Hippocampal formation (tissue), 2 donors: ENCODE measurements at regions not wholly inside any gene's neighbourhood (a gene's known extent, or its start where the extent isn't known, plus 50 kb on each side); places are given as distances from the start of the nearest gene placed in this dataset.
"Not testable (repeated sequence)": the region's sequence is repeated elsewhere in the genome, so short reads cannot be mapped to it uniquely, and the experiment has no call there.

ENCODE experiments used
- DNase-seq, 2 donors: peaks; one replicate each; lab custom pipeline; 2025; lab: John Stamatoyannopoulos, UW

DNA sequence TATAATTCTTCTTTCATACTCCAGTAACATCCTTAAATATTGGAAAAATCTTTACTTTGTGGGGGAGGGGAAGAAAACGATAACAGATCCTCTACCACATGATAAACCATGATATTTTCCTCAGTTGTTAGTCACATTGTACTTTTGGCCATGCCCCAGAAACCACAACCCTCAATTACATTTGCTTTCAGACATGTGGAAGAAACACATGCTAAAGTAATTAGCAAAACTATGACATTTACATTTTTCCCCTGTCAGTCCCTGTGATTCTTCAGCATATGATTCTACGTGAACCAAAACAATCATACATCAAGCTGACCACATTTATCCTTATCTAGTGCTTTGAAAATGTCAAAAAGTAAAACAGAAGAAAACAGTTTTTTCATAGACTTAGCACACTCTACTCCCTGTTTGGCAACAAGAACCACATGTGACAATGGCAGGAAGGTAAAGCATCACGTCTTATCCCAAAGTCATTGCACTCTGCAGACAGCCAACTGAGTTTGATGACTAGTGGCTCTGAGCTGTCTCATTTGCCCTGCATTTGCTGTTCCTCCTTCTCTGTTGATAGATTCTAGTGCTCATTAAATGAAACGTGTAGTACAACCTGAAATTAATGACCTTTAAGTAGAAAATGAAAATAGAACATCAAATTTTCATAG, 505.8 kb upstream of the MARCKS start:
- no peak for DNase-seq

DNA sequence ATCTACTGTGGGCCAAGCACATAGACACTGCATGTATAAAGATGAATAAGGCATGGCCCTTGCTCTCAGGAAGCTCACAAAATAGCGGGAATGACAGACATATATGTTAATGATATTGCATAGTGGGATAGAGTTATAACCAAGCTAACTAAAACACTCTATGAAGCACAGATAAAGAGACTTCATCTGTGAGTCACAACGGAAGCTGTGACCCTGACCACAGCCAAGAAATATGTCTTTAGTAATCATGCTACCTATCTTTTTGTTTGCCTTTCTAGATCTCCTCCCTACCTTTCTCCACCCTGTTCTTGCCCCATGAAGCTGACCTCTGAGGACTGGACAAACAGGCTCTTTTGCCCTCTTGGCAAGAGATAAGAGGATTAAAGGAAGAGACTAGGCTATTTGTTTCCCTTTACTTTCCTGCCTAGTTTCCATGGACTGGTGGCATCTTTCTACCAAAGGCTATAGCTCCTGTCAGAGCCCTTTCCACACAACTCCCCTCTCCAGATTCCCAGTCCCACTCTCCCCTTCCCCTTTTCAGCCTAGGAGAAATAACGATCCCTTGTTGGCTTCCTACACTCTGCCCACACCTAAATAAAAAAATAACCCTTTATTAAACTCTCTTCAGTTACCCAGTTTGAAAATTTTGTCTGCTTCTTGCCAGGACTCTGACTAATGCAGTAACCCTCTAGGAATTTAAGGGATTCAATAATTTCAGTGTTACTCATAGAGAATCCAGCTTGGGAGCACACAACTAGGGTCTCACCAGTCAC, 504.9 kb upstream of the MARCKS start:
- DNase-seq = no peak

DNA sequence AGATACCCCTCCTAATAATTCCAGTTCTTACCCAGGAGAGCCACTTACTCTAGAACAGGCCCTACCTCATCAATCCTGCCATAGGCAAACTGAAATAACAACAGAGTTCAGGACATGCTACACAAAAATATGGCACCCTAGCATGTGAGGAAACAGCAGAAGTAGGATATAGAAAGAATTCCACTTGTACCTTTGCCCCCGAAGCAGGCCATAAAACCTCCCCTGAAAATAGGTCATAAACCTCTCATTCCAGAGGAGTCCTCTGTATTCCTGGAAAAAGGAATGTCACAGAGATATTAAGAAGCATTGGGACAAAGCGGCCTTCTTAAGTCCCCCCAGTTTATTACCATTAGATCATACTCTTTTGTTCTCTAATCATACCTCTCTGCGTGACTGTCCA, 504.3 kb upstream of the MARCKS start:
- no peak for DNase-seq

DNA sequence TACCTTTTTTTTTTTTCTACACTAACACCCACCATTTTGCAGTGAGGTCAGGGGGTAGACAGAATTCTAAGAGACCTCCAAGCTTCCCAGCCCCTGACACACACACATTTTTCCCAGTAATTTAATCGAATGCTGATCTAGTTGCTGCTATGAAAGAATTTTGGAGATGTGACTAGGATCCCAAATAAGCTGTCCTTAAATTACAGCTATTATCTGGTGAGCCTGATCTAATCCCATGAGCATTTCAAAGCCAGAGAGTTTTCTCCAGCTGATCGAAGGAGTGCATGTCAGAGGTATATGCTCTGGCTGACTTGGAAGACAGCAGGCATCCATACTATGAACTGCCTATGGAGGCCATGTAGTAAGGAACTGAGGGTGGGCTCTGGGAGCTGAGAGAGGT, 503.8 kb upstream of the MARCKS start:
- DNase-seq = no peak

DNA sequence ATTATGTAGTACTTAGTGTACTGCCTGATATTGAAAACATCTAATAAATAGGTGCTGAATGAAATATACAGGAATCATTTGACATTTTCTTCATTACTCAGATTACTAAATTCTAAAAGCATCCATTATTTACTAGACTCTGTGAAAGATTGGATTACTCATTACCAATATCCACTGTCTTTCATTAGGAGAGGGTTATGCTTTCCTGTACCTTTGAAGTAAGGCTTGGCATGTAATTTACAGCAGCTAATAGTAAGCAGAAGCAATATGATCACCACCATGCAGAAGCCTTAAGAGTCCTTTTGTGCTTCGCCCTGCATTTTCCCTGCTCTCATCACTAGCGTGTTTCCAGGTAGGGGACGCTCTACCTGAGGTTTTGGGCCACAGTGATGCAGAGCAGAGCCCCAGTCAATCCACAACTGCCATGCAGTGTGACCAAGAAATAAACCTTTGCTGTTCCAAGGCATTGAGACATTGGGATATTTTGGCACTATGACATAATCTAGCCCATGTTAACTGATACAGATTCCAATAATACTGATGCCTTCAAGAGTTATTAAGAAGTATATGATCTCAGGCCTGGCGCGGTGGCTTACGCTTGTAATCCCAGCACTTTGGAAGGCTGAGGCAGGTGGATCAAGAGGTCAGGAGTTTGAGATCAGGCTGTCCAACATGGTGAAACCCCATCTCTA, 502.8 kb upstream of the MARCKS start:
- DNase-seq = no peak

DNA sequence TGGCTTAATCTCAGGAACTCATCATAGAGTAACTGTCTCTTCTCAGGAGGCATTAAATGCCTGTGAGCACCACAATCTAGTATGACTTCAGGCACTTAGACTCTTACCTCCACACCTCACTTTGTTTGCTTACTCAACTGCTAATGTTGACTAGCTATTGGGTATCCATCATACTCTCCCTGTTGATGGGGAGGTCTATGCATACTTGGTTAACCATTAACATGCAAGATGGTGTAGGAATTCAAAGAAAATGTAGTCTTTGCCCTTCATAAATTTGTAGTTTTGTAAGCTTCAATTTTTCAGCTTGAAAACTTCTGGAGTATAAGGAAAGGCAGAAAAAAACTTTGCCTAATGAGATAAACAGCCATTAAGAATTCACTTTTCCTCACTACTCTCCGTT, 501.0 kb upstream of the MARCKS start:
- DNase-seq = no peak

DNA sequence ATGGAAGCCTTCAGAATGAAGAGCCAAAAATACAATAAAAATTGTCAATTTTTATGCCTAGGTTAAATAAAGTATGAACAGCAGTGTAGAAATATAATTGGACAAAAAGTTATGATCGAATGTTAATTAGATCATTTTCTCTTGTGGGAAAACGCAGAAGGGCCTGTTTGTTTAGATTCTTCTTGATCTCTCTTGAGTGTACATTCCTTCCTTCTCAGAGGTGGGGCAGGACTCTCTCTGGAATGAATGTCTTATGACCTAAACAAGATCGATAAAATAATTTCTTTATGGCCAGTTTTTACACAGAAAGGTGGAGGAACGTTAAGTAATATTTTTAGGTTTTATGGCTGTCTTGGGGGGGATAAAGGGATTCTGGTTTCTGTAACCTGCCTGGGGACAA, 500.1 kb upstream of the MARCKS start:
- no peak for DNase-seq

DNA sequence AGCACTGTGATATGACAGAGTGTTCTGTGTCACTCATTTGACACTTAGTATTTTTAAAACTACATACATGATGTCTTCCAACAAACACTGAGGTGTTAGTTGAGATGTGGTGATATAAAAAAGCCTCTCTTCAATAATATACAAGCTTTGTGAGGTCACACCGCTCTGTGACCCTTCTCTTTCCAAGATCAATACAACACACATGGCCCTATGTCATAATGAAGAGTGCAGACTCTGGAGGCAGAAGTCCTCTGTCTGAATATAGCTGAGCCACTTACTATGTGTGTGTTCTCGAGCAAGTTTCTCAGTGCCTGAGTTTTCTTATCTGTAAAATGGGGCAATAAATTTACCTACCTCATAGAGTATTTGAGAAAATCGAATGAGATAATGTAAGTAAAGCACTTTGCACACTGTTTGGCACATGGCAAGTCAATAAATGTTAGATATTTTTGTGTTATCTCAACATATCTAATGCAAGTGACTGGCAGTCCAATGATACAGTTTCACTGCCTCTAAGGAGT, 499.0 kb upstream of the MARCKS start:
- no peak for DNase-seq

DNA sequence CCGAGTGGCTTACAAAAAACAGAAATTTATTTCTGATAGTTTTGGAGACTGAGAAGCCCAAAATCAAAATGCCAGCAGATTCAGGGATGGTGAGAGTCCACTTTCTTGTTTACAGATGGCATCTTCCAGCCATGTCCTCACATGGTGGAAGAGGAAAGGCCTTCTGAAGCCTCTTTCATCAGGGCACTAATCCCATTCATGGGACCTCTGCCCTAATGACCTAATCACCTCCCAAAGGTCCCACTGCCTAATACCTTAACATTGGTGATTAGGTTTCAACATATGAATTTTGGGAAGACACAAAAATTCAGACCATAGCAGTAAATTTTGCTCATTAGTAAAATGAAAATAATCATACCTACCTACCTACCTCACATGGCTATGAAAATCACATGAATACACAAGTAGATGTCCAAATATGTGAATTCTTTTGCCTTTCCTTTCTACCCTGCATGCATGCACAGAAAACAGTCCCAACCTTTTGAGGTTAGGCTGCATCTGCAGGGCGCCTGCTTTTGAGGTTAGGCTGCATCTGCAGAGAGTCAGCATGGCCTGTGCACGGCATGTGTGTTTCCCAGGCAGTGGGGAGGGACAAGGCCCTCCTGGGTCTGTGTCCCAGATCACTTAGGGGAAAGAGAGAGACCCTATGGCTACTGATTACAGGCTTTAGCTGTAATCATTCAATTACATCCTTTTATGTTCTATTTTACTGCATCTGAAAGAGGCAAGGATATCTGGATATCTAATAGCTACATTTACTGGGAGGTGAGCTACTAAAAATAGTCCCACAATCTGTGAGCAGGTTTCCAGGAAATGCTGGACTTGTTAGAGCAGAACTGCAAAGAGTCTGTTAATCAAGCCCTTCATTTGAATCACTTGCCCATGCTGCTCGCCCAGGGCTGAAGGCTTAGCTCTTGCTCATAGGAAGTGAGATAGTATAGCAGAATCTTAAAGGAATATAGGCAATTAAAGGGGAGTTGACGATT, 497.7 kb upstream of the MARCKS start:
- DNase-seq = no peak

DNA sequence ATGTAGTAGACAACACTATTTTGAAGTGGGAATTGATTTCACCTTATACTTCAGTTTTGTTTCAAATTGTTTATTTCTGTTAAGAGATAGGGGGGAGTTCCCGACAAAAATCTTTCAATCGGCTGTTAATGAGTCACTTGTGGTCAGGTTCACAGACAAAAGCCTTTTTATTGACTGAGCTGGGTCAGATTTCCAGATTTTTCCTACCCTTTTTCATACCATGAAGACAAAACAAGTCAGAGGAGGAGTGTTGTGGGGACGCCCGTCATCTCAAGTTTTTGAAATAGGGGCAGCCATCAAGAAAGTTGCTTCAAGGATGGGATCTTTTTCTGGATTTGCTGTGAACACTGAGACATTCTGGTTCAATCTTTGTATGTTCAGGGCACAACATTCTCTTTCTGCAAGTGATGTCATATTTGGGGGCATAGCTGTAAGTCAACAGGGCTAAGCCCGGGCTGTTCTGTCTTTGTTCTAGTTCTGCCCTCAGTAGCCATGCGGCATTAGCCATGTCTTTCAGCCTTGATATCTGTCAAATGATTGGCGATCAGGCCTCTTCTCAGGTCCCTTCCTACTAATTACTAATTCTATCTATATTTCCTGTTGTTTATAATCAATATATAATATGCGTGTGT, 496.0 kb upstream of the MARCKS start:
- no peak for DNase-seq

DNA sequence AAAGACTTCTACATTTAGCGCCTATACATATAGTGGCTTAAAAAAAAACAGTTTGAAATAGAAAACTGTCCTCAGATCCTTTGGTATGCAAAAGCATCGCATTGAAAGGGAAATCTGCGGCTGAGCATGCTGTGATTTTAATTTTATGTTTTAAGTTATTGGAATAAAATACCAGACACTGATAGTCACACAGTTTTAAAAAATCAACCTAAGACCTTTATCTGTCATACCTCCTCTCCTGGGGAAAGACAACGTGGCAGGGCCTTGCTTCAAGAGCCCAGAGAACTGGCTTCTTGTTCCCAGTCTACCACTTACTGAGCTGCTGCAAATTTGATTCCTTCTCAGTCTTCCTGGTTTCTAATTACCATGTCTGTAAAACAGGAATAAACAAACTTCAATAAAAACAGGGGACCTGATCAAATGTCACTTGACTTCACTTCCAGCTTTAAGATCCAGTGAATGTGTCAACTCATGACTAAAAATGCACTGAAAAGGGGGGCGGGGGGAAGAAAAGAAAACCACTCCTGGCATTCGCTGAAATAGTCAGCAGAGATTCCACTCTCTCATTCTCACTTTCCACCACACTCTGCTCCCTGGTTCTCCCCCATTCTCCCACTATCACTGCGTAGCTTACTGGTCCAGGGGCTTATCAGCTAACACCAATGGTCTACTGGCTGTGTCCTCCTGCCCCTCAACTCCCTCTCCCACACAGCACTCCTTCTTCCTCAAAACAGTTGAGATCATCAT, 494.7 kb upstream of the MARCKS start:
- no peak for DNase-seq

DNA sequence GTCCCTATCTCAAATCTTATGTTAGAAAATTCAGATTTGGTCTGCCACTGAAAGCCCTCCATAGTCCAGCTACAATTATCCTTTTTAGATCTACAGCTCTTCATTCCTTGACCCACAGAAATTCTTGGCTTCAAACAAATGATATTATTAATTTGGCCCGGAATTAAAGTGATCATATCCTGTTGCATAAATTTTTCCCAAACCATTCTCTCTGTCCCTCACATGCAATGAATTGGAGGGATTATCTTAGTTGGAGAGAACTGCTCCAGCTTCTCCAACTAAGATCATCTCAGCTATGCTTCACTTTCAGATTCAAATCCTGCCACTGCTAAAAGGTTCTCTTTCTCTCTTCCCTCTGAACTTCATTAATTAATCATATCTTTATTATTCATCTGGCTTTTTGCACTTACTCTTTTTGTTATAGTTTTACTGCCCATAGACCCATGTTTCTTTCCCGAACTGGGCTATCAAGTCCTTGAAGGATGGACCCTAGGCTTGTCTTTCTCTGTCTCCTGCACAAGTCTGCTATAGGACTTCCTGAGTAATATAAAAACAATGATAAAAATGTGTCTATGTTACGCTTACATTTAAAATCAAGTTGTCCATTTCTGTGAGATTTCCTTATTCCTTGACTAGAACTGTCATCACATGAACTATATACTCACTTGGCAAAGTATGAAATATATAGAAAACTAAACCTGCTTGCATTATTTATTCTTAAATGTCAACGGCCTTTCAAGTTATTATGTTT, 493.9 kb upstream of the MARCKS start:
- DNase-seq = no peak

DNA sequence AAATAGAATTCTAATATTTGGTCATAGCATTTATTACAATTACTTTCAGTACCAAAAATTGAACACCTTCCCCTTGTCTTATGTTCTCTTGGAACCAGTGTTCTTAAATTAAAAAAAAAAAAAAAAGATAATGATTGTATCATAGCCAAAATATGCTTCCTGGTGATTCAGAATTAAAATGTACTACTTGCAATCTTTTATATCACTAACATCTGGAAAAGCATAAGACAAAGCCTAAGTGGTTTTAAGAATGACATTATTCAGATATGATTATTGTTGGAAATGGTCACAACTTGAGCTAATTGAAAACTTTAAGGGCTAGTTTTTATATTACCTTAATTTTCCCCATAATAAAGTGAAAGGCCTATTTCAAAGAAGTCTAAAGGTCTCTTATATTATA, 493.3 kb upstream of the MARCKS start:
- DNase-seq = no peak

DNA sequence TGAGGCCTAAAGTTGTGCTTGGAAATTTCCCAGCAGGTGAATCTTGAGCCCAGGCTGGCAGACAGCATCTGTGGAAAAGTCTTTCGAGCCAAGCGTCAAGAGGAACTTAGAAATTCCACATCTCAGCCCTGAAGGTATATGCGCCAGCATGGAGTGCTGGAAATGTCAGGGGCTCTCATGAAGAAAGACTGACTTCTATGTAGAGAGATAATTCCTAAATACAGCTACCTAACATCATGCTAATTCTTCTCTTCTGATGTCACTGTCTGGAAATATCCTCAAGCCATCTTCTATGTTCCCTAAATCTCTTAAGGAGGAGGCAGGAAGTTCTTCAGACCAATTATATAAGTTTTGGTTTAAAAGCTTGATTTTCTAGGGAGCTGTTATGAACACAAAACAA, 492.4 kb upstream of the MARCKS start:
- DNase-seq = no peak

DNA sequence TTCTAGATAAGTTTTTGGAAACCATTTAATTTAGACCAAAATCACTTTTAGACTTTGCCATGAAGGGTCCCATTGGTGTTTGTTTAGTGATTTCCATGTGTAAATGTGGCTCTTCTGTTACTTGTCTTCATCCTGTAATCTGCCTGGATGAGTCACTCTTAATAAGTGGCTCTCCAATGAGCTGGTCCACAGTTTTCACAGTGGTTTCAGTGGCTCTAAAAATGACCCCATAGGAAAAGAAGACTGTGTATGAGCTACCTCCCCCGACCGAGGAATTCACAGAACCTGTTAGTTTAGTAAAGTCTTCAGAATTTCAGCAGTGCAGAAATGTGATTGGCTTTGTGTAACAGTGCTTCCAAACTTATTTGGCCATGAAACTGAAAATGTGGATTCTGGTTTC, 492.0 kb upstream of the MARCKS start:
- DNase-seq = no peak

DNA sequence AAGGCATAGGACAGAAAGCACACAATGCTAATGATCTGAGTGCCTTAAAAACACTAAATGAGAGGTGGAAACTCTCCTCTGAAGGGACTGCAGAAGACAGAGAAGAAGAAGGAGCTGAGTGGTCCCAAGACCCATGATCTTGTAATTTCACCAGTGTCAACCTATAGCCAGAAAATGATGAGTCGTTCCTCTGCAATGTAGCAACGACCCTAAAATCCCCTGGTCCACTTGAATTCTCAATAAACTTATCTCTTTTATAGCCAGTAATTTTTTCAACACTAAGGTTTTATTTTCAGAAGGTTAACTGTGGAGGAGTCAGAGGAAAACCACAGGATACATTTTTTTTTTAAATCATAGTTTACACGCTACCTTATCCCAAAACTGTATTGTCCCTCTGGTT, 490.6 kb upstream of the MARCKS start:
- no peak for DNase-seq

DNA sequence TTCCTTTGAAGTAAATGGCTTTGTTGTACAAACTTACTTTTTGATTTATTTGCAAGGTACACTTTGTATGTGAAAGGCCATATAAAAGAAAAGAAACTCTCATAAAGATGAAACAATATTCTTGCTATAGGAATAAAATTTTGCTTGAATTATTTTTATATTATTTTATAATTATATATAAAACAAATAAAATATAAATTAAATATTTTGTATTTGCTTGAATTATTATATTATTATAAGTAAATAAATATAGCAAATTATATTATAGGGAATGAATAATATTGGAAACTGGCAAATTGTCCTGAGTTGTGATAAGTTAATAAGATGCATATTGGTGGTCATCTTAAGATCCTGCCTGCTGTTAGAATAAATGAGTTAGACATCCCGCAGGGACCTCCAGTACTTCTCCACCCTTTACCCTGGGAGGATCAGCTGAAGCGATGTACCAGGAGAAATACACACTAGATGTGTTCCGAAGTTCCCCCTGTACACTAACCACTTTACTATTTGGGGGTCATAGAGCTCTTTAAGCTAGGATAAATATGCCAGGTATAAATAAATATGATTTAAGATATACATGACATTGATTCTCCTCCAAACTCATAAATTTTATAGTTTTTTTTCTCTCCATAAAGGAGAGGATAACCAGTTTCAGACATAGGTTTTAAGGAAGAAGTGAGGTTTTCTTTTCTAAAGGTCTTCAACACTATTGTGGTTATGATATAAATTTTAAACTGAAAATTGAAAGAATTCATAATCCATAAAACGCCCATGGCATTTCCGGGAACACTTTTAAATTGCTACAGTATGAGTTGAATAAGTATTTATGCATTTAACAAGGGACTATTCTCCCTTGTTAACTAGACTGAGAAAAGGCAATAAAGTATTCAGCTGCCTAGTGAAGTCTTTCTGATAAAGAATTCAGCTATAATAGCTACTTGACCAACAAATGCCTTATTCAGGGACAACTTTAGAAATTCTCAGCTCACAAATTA, 486.3 kb upstream of the MARCKS start:
- DNase-seq = no peak

DNA sequence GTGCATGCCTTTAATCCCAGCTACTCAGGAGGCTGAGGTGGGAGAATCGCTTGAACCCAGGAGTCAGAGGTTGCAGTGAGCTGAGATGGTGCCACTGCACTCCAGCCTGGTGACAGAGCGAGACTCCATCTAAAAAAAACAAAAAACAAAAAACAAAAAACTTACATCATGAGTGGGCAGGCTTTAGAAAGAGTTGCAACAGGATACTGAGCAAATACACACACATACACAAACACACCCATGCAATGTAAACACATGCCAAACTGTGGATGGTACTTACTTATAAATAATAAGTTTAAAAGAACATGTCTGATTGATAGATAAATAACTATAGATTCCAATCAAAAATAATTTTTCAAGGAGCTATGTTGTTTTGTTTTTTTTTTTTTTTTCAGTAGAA, 481.7 kb upstream of the MARCKS start:
- not testable (repeated sequence) for DNase-seq
